Hepatocyte (in vitro differentiated cells): ENCODE measurements at regions not wholly inside any gene's neighbourhood (a gene's known extent, or its start where the extent isn't known, plus 50 kb on each side); places are given as distances from the start of the nearest gene placed in this dataset.

ENCODE experiments used
- EZH2 ChIP-seq: fragments of 200-600 bp; sonication (generic); IDR thresholded peaks from 2 replicates; pipeline ENCODE4 v1.6.1; 2016; ENCODE audit warnings: antibody characterized with exemption, mild to moderate bottlenecking, borderline replicate concordance
- EZH2phosphoT487 ChIP-seq: fragments of 200-600 bp; sonication (generic); IDR thresholded peaks from one replicate; pipeline ENCODE4 v1.6.1; 2018; ENCODE audit warnings: antibody characterized with exemption, mild to moderate bottlenecking, low read depth, moderate library complexity; ENCODE audit not compliant: unreplicated experiment, severe bottlenecking
- TF ChIP-seq, protein P1 (sequence below): fragments of 200-600 bp; sonication (generic); IDR thresholded peaks from 2 replicates; pipeline ENCODE4 v1.5.1; 2016; ENCODE audit warnings: antibody characterized with exemption, mild to moderate bottlenecking; ENCODE audit not compliant: poor library complexity

DNA sequence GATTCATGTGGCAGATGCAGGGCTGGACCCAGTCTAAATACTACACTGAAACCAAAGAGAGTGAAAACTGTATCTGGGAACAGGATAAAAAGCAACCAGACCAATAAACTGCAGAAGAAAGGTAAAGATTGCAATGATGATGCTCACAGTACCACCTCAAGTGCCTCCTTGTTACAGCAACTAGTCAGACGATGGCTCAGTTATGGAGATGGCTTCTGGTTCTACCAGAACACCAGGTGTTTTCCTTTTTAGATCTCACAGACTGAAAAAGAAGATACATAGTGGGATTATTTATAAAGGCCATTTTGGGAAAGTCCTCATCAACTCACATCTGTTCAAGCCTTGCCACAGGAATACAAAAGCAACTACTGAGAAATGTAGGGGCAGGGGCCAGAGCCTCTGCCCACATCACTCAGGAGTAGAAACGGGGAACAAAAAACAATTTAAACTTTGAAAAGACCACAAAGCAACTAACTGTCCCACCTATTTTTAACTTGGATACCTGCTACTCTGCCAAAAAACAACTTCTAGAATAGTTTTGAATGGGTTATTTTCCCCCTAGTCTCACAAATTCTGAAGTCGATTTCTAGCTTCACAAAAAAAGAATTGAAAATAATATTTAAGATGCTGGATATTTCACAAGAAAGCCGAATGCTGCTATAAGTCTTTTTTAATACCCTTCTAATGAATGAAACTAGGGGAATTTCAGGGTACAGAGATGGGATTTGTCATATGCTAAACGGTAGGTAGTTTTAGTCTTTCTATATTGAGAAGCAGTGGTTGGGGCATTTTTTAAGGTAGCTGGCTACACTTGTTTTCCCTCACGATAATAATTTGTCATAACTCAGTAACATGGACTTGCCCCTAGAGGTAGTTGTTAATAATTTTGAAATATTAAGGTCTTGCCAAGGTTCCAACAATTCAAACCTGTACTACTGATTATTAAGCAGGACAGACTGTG lies 197.2 kb upstream of the TMPO start:
- TF ChIP-seq, protein P1, sequence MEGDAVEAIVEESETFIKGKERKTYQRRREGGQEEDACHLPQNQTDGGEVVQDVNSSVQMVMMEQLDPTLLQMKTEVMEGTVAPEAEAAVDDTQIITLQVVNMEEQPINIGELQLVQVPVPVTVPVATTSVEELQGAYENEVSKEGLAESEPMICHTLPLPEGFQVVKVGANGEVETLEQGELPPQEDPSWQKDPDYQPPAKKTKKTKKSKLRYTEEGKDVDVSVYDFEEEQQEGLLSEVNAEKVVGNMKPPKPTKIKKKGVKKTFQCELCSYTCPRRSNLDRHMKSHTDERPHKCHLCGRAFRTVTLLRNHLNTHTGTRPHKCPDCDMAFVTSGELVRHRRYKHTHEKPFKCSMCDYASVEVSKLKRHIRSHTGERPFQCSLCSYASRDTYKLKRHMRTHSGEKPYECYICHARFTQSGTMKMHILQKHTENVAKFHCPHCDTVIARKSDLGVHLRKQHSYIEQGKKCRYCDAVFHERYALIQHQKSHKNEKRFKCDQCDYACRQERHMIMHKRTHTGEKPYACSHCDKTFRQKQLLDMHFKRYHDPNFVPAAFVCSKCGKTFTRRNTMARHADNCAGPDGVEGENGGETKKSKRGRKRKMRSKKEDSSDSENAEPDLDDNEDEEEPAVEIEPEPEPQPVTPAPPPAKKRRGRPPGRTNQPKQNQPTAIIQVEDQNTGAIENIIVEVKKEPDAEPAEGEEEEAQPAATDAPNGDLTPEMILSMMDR = no peak
- TF ChIP-seq EZH2 (no peak), EZH2phosphoT487 (no peak)
